ENCODE measurements at regions not wholly inside any gene's neighbourhood (a gene's known extent, or its start where the extent isn't known, plus 50 kb on each side); places are given as distances from the start of the nearest gene placed in this dataset.

- Histone ChIP-seq H3K4me1 (ENCODE audit: insufficient read depth, insufficient read length) (no peaks in the 10 kb centered on the region), H3K4me3 (ENCODE audit: insufficient read length, low read depth) (no peak overlapping the region), H3K9ac (ENCODE audit: insufficient read length, low read depth) (no peak overlapping the region), H3K9me3 (ENCODE audit: insufficient read depth, low read length) (no peaks in the 10 kb centered on the region), H3K27me3 (ENCODE audit: insufficient read depth, insufficient read length) (no peaks in the 10 kb centered on the region), H3K36me3 (ENCODE audit: insufficient read depth, insufficient read length, low read length) (no peaks in the 10 kb centered on the region)
- TF ChIP-seq ZNF274 (IDR thresholded peaks at IDR 0.05; ENCODE audit: low read depth, low read length) (no peak), YY1 (IDR thresholded peaks at IDR 0.05; ENCODE audit: insufficient read depth, insufficient read length) (no peak), SUZ12 (IDR thresholded peaks at IDR 0.05; ENCODE audit: extremely low read depth, insufficient read depth, insufficient read length) (no peak)
- no peak for DNase-seq (ENCODE audit: low read depth, low spot score)
Observed at GRCh38 chr12:92038476-92038875, 107.2 kb downstream of the BTG1 start.

DNA sequence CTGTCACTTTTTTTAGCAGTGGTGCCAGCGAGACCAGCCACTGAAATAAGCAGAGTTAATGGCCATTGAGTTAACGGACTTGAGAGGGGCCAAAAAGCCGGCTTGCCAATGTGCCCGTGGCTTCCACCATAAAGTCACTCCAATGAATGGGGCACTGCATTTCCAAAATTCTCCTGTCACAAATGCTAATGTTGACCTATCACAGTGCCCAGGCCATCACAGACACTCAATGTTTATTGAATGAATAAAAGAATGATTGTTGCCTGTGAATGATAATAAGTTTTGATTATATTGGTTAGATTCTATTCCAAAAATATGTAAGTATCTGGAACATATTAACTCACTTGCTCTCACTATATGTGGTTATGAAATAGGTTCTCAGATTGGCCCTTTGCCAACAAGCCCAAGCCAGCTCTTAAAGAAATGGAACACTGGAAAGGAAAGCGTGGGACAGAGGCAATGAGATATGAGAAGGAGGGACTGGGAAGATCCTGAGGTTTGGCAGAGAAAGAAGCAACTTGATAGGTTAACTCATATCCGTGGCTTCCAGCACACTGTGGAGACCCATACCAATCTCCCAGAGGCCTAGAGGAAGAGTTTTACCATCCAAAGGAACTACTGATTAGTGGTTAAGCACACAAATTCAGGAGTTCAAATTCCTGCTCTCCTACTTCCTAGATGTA, 108.7 kb downstream of the BTG1 start:
- H3K4me3 ChIP-seq (ENCODE audit: insufficient read length, low read depth), result no peak overlapping the region
- H3K9me3 ChIP-seq (ENCODE audit: insufficient read depth, low read length), result peaks cover 6% of the 10 kb centered on the region; the same call in 1 of the 2 replicates
- no peaks in the 10 kb centered on the region for H3K27me3 ChIP-seq (ENCODE audit: insufficient read depth, insufficient read length)
- H3K36me3 ChIP-seq (ENCODE audit: insufficient read depth, insufficient read length, low read length), result no peaks in the 10 kb centered on the region
- no peak for DNase-seq (ENCODE audit: low read depth, low spot score)
- H3K9ac ChIP-seq (ENCODE audit: insufficient read length, low read depth), result no peak overlapping the region
- no peaks in the 10 kb centered on the region for H3K4me1 ChIP-seq (ENCODE audit: insufficient read depth, insufficient read length)
- TF ChIP-seq ZNF274 (IDR thresholded peaks at IDR 0.05; ENCODE audit: low read depth, low read length), result no peak
- TF ChIP-seq YY1 (IDR thresholded peaks at IDR 0.05; ENCODE audit: insufficient read depth, insufficient read length), result no peak
- TF ChIP-seq SUZ12 (IDR thresholded peaks at IDR 0.05; ENCODE audit: extremely low read depth, insufficient read depth, insufficient read length), result no peak

DNA sequence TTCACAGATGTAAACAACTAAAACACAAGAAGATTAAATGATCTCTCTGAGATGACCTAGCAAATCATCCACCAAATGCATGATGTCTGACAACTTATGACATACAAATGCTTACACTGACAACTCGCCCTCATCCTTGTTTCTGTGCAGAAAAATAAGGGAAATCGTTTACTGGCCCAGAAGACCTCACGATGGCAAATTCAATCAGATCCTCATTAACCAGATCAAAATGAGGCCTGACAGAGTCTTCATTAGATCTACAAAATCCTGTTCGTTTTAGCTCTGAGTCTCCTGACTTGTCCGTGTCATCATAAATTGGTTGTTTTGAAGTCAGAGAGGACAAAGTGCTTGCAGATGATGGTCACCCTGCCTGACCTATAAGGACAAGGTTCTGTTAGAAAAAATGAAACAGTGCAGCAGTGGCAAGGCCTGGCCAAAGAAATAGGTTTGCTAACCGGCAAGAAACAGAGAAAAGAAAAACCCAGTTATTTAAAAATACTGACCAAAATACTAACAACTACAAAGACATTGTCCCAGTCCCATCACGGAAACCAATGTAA, 109.5 kb downstream of the BTG1 start:
- no peak for TF ChIP-seq ZNF274 (IDR thresholded peaks at IDR 0.05; ENCODE audit: low read depth, low read length)
- TF ChIP-seq SUZ12 (IDR thresholded peaks at IDR 0.05; ENCODE audit: extremely low read depth, insufficient read depth, insufficient read length), result no peak
- no peak for TF ChIP-seq YY1 (IDR thresholded peaks at IDR 0.05; ENCODE audit: insufficient read depth, insufficient read length)
- DNase-seq (ENCODE audit: low read depth, low spot score), result no peak
- Histone ChIP-seq H3K27me3 (ENCODE audit: insufficient read depth, insufficient read length) (no peaks in the 10 kb centered on the region), H3K4me1 (ENCODE audit: insufficient read depth, insufficient read length) (no peaks in the 10 kb centered on the region), H3K9ac (ENCODE audit: insufficient read length, low read depth) (no peak overlapping the region), H3K9me3 (ENCODE audit: insufficient read depth, low read length) (peaks cover 6% of the 10 kb centered on the region; the same call in 1 of the 2 replicates), H3K36me3 (ENCODE audit: insufficient read depth, insufficient read length, low read length) (no peaks in the 10 kb centered on the region), H3K4me3 (ENCODE audit: insufficient read length, low read depth) (no peak overlapping the region)

DNA sequence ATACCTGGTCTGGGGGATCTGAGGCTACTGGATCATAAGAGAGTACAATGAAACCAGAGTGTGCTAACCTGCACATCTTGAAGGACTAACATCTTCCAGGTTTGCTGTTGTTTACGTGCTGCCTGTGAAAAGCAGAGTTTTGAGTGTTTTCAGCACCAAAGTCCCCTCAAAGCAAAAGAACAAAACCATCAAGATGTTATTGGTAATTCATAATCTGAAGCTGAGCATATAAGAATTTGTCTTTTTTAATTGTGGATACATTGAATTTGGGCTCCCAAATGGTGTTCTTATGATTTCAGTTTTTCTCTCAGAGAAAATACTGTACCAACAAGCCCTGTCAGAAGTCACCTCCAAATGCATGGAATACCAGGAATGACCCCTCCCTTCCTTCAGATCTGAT, 110.2 kb downstream of the BTG1 start:
- no peak for DNase-seq (ENCODE audit: low read depth, low spot score)
- no peaks in the 10 kb centered on the region for H3K36me3 ChIP-seq (ENCODE audit: insufficient read depth, insufficient read length, low read length)
- H3K9ac ChIP-seq (ENCODE audit: insufficient read length, low read depth), result no peak overlapping the region
- H3K4me3 ChIP-seq (ENCODE audit: insufficient read length, low read depth), result no peak overlapping the region
- H3K9me3 ChIP-seq (ENCODE audit: insufficient read depth, low read length), result peaks cover 6% of the 10 kb centered on the region; the same call in 1 of the 2 replicates
- no peak for TF ChIP-seq SUZ12 (IDR thresholded peaks at IDR 0.05; ENCODE audit: extremely low read depth, insufficient read depth, insufficient read length)
- TF ChIP-seq YY1 (IDR thresholded peaks at IDR 0.05; ENCODE audit: insufficient read depth, insufficient read length), result no peak
- no peak for TF ChIP-seq ZNF274 (IDR thresholded peaks at IDR 0.05; ENCODE audit: low read depth, low read length)
- no peaks in the 10 kb centered on the region for H3K4me1 ChIP-seq (ENCODE audit: insufficient read depth, insufficient read length)
- H3K27me3 ChIP-seq (ENCODE audit: insufficient read depth, insufficient read length), result no peaks in the 10 kb centered on the region

DNA sequence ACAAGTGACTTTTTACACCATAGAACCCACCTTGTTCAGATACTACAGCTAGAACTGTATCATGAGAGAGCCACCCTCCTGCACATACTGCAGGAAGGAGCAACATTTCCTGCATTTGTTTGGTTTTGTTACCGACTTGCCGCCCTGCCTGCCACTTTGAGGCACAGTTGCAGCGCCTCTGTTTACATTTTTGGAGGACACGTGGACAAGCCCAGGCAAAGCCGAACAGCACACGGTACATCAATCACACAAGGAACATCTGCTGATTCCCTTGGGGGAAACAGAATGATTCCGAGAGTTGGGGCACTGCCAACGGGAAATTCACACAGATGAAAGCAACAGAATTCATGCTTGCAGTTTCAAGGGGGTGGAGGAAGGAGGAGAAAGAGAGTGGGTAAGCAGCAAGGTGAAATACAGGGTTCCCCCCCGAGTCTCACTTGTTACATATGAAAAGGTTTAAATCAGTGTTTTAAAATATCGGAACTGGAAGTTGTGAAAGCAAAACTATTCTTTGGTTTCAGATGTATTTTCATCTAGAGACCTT, 110.7 kb downstream of the BTG1 start:
- no peaks in the 10 kb centered on the region for H3K4me1 ChIP-seq (ENCODE audit: insufficient read depth, insufficient read length)
- H3K9ac ChIP-seq (ENCODE audit: insufficient read length, low read depth), result no peak overlapping the region
- H3K36me3 ChIP-seq (ENCODE audit: insufficient read depth, insufficient read length, low read length), result no peaks in the 10 kb centered on the region
- no peak overlapping the region for H3K4me3 ChIP-seq (ENCODE audit: insufficient read length, low read depth)
- DNase-seq (ENCODE audit: low read depth, low spot score), result no peak
- no peaks in the 10 kb centered on the region for H3K27me3 ChIP-seq (ENCODE audit: insufficient read depth, insufficient read length)
- TF ChIP-seq YY1 (IDR thresholded peaks at IDR 0.05; ENCODE audit: insufficient read depth, insufficient read length) (no peak), SUZ12 (IDR thresholded peaks at IDR 0.05; ENCODE audit: extremely low read depth, insufficient read depth, insufficient read length) (no peak), ZNF274 (IDR thresholded peaks at IDR 0.05; ENCODE audit: low read depth, low read length) (no peak)
- peaks cover 6% of the 10 kb centered on the region; the same call in 1 of the 2 replicates for H3K9me3 ChIP-seq (ENCODE audit: insufficient read depth, low read length)

- DNase-seq (ENCODE audit: low read depth, low spot score), result no peak
- Histone ChIP-seq H3K9me3 (ENCODE audit: insufficient read depth, low read length) (peaks cover 6% of the 10 kb centered on the region; the same call in 1 of the 2 replicates), H3K9ac (ENCODE audit: insufficient read length, low read depth) (no peak overlapping the region), H3K4me3 (ENCODE audit: insufficient read length, low read depth) (no peak overlapping the region), H3K4me1 (ENCODE audit: insufficient read depth, insufficient read length) (no peaks in the 10 kb centered on the region), H3K27me3 (ENCODE audit: insufficient read depth, insufficient read length) (no peaks in the 10 kb centered on the region), H3K36me3 (ENCODE audit: insufficient read depth, insufficient read length, low read length) (no peaks in the 10 kb centered on the region)
- TF ChIP-seq ZNF274 (IDR thresholded peaks at IDR 0.05; ENCODE audit: low read depth, low read length), result no peak
- no peak for TF ChIP-seq YY1 (IDR thresholded peaks at IDR 0.05; ENCODE audit: insufficient read depth, insufficient read length)
- TF ChIP-seq SUZ12 (IDR thresholded peaks at IDR 0.05; ENCODE audit: extremely low read depth, insufficient read depth, insufficient read length), result no peak
Observed at GRCh38 chr12:92034083-92034482, 111.6 kb downstream of the BTG1 start.

GRCh38 chr12:92032965-92033364, 112.7 kb downstream of the BTG1 start:
- DNase-seq (ENCODE audit: low read depth, low spot score), result no peak
- no peak for TF ChIP-seq YY1 (IDR thresholded peaks at IDR 0.05; ENCODE audit: insufficient read depth, insufficient read length)
- Histone ChIP-seq H3K4me1 (ENCODE audit: insufficient read depth, insufficient read length) (no peaks in the 10 kb centered on the region), H3K9ac (ENCODE audit: insufficient read length, low read depth) (no peak overlapping the region), H3K36me3 (ENCODE audit: insufficient read depth, insufficient read length, low read length) (no peaks in the 10 kb centered on the region), H3K9me3 (ENCODE audit: insufficient read depth, low read length) (peaks cover 6% of the 10 kb centered on the region; the same call in 1 of the 2 replicates), H3K4me3 (ENCODE audit: insufficient read length, low read depth) (no peak overlapping the region), H3K27me3 (ENCODE audit: insufficient read depth, insufficient read length) (no peaks in the 10 kb centered on the region)
